Stimulated activated CD4-positive, alpha-beta T cell treated with anti-CD3 and anti-CD28 coated beads, TNF-alpha, amount 100 ng/mL, for 24 hours (primary cell): ENCODE measurements at regions not wholly inside any gene's neighbourhood (a gene's known extent, or its start where the extent isn't known, plus 50 kb on each side); places are given as distances from the start of the nearest gene placed in this dataset.

ENCODE experiments used
- DNase-seq, 3 experiments: peaks; one replicate each; pipeline ENCODE4 v3.0.0-alpha.2; 2020; ENCODE audit warnings: low read depth in 3 of 3

DNA sequence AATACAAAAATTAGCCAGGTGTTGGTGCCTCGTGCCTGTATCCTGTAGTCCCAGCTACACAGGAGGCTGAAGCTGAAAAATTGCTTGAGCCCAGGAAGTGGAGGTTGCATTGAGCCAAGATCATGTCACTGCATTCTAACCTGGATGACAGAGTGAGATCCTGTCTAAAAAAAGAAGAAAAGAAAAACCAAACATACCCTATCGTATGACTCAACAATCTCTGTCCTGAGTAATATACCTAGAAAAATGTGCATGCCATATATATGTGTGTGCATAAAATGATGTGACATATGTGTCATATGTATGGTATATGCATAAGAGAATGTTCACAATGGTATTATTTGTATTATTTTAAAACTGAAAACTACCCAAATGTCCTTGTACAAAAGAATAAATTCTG is 261.5 kb upstream of the CLEC14A start:
- DNase-seq, result no peak

GRCh38 chr14:38512236-38512635 is 256.3 kb upstream of the CLEC14A start:
- no peak for DNase-seq

DNA sequence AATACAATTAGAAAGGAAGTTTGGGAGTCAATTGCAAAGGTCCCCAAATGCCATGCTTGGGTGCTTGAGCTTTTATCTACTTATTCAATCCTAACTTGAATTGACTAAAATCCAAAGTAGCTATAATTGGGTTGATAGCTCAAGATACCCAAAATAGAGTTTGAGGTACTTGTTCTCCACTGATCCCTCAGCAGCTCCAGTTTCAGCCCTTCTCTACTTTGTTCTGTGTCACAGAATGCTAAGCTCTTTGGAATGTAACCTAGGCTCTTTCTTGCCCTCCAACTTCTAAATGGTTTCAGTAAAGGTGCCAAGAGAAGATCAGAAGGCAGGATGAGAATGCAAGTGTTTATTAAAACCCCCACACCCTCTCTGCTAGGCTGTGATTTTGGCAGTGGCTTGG is 251.4 kb upstream of the CLEC14A start:
- DNase-seq, result no peak

DNA sequence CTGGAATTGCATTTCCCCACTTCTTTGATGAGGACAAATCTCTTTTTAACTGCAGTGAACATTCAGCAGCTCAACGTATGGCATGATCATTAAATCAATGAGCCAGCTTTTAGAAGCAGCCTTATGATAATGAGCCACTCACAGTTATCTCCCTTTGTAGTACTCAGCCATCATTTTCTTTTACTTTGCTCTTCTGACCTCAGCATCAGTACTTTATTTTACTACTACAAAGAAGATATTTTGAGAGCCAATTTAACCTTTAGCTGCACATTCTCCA is 250.0 kb upstream of the CLEC14A start:
- no peak for DNase-seq

- DNase-seq, result no peak
Measured at GRCh38 chr14:38505221-38505972, 249.5 kb upstream of the CLEC14A start.

DNA sequence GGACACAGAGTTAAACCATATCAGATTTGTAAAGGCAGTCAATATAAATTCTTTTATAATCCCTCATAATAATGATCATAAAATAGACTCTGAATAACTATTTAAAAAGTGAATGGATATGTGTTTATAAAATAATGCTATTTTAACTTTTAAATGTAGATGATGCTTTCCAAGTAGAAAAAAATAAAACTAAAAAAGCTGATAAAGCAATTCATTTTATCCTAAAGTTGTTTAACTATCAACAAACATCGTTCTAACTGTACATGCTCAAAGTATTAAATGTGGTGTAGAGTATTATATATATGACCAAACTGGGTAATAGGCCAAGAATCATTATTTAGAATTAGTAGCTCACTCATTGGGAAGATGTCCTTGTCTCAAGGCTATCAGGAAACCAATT is 248.3 kb upstream of the CLEC14A start:
- DNase-seq, result no peak

DNA sequence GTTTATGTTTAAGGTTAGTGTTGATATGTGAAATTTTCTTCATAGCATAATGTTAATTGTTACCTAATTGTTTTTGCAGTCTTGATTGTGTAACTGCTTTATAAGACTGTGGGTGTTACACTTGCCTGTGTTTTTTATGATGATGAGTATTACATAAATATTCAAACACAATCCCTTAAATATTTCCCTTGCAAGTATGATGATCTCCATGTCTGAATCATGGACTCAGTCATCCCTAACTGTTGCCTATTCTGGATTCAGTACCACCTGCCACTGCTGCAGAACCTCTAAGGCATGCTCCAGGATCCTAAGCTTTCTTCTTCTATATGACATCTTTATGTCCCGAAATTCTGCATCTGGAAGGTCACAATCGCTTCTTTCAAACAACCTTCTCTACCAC is 246.3 kb upstream of the CLEC14A start:
- DNase-seq, result no peak

- DNase-seq, result no peak
Measured at GRCh38 chr14:38500125-38500524, 244.2 kb upstream of the CLEC14A start.

DNA sequence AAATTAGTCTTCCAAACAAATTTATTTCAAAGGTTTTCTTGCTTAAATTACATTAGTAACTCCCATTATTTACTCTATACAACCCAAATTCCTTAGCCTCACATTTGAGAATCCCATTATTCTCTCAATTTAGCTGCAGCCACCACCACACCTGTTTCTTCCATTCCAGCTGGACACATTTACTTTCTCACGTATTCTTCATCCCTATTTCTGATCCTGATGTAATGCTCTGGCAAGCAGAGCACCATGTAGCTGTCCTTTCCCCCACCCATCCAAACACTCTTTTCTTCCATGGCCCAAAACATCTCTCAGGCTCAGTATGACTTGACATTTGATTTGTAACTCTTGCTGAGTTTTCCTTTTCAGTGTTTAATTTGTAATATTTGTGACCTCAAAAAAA is 240.2 kb upstream of the CLEC14A start:
- no peak for DNase-seq

GRCh38 chr14:38490273-38490672 is 234.4 kb upstream of the CLEC14A start:
- no peak for DNase-seq

DNA sequence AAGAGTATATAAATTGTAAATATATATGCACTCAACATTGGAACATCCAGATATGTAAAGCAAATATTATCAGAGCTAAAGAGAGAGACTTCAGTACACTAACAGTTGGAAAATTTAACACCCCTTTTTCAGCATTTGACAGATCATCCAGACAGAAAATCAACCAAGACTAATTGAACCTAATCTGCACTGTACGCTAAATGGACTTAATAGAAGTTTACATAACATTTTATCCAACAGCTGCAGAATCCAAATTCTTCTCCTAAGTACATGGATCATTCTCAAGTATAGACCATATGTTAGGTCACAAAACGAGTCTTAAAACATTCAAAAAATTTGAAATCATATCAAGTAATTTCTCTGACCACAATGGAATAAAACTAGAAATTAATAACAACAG is 229.1 kb upstream of the CLEC14A start:
- DNase-seq, result no peak

GRCh38 chr14:38481952-38482678 is 226.2 kb upstream of the CLEC14A start:
- no peak for DNase-seq

DNA sequence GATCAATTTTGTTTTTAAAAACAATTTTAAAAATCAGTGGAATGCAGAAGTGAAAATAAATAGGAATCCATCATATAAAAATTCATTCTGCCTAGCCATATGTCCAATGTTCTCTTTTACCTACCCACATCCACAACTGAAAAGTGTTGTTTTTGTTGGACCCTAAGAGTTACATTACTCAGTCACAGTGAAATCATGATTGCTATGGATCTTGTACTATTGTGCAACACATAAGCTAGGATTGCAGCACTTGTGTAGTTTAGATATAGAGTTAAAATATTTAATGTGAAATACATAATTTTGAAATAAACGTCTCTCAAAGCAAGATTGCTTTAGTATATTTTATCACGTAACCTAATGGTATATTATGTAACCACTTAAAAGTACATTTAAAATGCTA is 213.3 kb upstream of the CLEC14A start:
- no peak for DNase-seq

GRCh38 chr14:38442208-38442607 is 186.3 kb upstream of the CLEC14A start:
- no peak for DNase-seq

GRCh38 chr14:38432186-38432585 is 176.3 kb upstream of the CLEC14A start:
- no peak for DNase-seq

- no peak for DNase-seq
Measured at GRCh38 chr14:38431156-38431555, 175.3 kb upstream of the CLEC14A start.

DNA sequence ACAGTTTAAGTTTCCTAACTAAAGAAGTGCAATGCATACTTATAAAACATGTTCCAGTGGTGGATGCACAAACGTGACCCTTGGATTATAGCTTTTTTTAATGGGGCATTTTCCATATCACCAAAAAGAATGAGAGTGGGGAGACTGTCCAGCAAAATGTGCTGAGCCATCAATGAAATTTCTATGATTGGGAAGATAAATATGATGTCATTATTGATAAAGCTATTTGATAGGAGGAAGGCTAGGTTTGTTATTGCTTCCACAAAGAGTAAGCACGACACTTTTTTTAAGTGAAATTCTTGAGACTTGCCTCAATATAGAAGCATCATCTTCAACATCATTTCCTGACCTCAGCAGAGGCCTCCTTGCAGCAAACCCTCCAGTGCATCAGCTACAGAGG is 174.6 kb upstream of the CLEC14A start:
- no peak for DNase-seq

DNA sequence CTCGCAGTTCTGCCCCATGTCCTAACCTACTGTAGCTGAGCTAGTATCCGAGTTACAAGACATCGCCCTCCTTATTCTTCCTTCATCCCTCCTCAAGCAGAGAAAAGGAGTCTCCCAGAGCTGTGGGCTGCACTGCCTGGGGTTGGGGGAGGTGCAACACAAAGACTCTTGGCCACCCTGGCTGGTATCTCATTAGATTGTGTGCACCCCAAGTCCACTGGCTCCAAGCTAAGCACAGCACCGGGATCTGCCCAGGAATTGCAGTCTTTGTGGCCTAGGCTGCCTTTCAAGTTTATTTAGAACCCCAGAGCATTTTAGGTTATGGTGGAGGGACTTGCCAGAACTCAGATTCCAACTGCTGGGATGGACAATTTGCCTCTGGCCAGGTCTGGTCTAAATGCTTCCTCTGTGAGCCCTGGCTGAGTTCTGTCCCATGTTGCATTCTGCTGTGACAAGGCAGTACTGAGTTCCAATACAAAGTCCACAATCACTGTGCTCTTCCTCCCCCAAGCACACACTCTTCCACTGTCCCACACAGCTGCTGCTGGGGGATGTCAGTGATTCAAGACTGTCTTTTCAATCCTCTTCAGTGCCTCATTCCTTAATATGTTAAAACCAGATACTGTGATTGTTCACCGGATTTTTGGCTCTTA is 169.6 kb upstream of the CLEC14A start:
- DNase-seq, result no peak

DNA sequence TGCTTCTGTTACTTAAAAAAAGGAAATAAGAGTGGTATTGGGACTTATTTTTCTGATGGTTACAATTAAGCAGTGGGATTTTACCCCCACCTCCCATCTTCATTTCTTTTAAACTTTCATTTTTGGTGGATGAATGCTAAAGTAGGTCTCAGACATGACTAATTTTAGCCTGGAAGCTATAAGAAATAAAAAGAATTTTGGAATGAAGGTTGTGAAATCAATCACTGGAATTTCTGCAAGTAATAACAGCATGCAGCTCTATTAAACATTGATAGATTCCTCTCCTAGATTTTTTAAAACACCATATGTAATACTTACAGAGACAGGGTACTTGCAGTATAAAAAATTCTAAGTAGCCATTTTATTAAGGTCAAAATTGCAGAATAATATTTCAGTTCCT is 164.2 kb upstream of the CLEC14A start:
- DNase-seq, result no peak

GRCh38 chr14:38419579-38419978 is 163.7 kb upstream of the CLEC14A start:
- no peak for DNase-seq

GRCh38 chr14:38412654-38413053 is 156.8 kb upstream of the CLEC14A start:
- no peak for DNase-seq

- no peak for DNase-seq
Measured at GRCh38 chr14:38410442-38410841, 154.5 kb upstream of the CLEC14A start.

- DNase-seq, result no peak
Measured at GRCh38 chr14:38409071-38409705, 153.3 kb upstream of the CLEC14A start.
